GM21529 (cell line): ENCODE measurements at regions not wholly inside any gene's neighbourhood (a gene's known extent, or its start where the extent isn't known, plus 50 kb on each side); places are given as distances from the start of the nearest gene placed in this dataset.

Experiments
- ATAC-seq: cut with Tn5 transposase; IDR thresholded peaks from one replicate; pipeline ENCODE4 v1.9.1; 2021; ENCODE audit not compliant: unreplicated experiment

DNA sequence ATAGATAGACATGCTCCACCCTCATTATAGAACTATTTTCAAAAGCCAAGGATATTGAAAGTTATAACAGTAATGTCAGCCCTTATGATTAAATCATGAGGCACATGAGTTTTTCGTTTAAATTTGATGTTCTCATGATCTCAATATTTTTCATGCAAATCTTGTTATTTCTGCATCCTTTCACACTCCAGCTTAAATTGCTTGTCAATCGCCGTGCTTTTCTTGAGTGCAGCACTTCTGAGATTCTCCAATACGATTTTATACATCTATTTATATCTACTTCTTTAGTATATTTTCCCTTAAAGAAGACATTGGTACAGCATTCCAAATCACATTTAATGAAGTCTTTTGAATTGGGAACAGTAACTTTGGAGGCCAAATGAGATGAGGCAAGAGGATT is 171.2 kb upstream of the GBE1 start:
- no peak for ATAC-seq

DNA sequence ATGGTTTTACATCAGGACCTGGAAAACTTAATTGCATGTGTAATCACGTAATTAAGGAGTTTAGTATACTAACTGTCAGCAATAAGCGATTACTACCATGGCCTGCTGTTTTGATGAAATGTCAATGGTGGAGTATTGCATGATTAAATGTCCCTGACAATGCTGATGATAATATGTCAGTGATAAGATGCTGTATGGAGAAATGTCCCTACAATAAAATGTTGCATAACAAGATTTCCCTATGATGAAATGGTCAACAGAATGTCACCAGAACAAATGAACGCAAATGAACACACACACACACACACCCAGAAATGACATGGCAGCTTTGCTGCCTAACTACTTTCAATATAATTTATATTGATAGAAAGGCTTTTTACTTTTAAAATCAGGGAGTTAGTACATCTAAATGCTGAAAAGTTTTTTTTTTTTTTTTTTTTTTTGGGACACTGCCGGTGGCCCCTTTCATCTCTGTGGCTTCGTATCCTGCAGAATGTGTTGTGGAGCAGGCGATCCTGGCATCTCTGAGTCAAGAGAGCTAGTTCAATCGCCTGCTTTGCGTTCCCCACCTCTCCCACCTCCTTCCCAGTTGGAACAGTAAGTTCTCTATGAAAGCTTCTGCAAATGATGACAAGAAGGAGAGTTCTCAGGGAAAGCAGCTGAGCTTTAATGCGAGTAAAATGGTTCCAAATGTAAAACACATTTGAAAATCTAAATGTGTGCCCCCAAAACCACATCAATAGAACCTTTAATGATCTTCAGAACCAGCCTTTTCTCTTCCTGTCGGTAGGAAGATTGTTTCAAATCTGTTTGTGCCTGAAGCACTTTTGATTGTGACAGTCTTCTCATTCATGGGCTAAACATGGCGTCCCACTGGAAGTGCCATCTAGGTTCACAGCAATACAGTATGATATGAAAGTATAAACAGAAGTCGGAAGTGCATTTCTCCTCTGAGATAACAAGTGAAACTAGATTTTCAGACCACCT is 170.1 kb upstream of the GBE1 start:
- ATAC-seq: no peak

DNA sequence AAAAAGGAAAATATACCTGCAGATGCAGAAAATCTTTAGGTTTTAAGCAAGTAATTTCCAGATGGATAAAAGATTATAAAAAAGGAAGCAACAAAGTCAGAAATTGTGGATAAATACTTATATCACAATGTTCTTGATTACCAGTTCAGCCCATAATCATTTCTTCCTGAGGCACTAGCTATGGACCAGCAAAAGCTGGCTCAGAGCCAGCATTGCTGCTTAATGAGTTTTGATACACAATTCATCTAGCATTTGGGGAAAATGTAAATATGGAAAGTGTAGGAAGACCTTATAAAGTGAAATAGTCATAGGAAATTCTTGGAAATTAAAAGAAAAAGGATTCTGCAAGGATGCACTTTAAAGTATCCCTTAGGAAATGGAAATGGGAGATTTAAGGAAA is 168.3 kb upstream of the GBE1 start:
- ATAC-seq: no peak

DNA sequence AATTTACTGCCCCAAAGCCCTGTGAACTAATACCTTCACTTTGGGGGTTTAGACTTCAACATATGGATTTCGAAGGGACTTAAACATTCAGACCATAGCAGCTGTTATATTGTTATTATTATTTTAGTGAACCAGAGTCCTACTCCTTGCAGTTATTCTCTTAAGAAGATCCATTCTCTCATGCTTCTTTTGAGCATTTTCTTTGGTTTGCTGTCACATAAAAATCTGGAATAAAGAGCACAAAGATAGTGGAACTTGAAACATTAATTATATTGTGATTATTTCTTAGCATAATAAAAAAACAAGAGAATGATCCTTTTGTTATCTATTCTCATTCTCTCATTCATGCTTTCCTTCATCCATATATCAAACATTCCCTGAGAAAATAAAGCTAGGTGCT is 166.4 kb upstream of the GBE1 start:
- ATAC-seq: no peak

DNA sequence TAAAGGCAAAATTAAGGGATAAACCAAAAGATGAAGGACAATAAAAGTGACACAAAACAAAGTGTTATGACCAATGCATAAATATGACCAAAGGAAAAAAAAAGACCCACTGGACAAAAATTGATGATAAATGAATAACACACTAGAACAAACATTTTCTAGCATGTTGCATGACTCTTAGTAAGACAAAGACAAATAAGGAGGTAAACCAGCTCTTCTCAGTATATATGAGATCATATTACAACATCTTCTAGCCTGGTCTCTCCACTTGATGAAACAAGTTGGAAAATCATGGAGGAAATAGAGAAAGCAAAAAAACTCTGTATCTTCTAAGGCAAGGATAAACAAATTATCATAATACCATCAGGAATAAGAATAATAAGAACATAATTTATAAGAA is 163.9 kb upstream of the GBE1 start:
- no peak for ATAC-seq

DNA sequence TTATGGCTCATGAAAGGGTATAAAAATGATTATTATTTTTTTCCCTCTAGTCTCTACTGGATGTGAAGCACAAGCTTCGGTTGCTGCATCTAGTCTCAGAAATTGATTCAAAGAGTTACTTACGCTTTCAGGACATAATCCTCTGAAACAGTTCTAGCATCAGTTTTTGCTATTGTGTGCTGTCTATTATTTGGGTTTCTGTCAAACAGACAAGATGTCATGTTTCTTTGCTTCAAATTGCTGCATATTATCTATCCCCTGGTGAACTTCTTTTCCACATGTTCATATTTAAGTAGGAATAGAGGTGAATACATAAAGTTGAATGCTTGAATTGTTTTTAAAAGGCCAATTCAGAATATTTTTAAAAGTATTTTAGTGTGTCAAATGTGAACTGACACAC is 161.6 kb upstream of the GBE1 start:
- ATAC-seq: no peak

DNA sequence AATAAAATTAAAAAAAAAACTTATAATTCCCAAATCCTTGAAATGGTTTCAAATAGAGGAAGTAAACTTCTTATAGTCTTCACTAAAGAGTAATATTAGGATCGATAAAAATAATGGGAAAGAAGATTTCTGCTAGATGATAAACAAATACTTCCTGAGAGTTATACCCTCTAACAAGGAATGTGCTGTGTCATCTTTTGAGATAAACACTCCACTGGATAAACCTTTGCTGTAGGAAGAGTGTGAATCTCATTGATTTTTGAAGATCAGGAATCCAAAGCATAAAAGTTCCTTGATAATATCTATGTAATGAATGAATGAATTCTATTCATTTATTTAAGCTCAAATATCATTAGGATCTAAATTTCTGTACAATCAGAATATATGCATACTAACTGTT is 161.0 kb upstream of the GBE1 start:
- no peak for ATAC-seq

DNA sequence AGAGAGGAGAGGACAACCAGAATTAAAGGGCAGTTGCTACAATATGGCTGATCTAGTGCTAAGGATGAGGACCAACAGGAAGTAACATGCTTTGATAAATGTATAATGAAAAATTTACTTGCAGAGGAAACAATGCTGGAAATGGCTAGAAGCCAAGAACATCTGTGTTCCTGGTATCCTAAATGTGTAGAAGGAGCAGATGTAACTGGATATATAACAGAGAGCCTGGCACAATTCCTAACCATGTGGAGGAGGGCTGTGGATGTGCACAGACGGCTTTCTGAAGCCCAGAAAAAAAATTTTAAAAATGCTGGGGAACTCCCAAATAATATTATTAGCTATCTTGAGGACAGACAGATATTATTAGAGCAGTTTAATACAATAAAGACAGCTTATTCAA is 159.4 kb upstream of the GBE1 start:
- ATAC-seq: no peak

DNA sequence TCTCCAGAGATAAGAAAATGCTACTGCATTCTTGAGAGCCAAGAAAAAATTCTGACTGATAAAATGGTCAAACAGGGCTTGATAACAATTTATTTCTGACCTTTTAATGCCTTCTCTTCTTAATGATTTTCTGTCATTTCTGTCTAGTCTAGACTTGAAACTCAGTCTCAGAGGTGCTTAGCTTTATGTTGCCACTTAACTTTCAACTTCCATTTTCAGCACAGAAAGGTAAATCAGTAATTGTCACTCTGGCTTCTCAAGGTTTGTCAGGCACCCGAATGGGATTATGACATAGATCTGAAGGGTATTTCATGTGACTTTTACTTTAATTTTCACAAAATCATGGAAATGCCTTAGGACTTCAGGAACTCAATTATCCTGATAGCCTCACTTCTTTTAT is 155.4 kb upstream of the GBE1 start:
- ATAC-seq: peak; percentile 58

DNA sequence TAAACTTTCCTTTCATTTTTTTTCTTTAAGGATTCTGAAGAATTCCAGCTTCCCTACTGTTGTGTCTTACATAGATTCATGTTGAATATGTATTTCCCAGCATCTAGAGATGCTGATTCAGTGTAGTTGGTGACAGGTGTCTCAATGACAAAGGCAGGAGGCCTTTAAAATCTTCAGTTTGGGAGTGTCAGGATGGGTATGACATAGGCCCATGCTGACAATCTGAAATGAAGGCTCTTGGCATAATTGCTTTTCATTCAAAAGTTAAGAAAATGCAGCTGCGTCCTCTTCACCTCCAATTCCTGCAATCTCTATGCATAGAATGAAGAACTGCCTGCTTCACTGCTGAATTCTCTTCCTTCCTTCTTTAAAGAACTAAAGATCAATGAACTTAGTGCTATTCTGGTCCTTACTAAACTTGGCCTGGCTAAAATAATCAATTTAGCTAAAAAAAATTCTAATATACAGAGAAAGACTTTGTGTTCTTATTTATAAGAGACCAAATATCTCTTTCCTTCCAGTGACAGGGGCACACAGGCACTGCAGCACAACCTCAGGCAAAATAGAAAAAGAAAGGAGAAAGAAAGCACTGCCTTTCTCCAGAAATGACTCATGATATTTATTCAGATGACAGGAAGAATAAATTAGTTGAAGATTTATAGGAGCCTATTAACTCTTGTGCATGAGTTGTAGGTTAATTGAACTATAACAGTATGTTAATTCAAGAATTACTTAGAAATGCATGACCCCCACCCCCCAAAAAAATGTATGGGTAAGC is 152.6 kb upstream of the GBE1 start:
- no peak for ATAC-seq

DNA sequence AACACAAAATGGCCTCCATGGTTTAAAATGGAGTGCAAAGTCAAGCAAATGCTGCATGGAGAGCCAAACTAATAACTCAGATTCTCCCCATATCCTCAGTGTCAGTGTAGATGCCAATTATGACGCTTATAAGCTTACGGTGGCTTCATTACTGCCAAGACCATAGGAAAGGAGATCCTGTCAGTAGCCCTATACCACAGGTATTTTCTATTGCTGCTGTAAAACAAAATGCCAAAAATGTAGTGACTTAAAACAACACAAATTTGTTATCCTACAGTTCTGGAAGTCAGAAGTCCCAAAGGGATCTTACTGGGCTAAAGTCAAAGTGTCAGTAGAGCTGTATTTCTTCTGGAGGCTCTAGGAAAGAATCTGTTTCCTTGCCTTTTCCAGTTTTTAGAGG is 149.8 kb upstream of the GBE1 start:
- no peak for ATAC-seq

DNA sequence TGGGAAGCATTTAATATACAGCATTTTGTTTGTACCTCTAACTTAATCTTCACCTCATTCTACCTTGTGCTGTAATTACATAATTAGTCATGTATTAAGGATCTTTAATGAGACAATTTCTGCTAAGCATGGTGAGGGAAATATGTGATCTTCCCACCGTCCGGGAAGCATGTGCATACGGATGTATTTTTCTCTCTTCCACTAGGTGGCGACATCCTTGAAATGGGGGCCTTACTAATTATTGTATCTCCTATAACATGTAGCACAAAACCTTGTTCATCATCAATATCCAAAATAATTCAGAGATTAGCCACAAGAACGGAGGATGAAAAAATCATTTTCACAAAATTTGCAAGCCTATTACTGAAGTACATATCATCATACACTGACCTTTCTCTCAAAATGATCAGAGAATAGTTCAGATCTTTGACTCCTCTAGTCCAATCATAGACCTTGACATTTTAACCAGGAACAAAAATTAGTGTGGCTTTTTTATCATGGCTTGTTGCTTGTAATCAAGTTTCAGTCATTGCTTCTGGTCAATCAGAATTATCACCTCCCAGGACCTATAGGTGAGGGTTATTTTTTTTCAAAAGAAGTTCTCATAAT is 148.9 kb upstream of the GBE1 start:
- ATAC-seq: peak; percentile 79

DNA sequence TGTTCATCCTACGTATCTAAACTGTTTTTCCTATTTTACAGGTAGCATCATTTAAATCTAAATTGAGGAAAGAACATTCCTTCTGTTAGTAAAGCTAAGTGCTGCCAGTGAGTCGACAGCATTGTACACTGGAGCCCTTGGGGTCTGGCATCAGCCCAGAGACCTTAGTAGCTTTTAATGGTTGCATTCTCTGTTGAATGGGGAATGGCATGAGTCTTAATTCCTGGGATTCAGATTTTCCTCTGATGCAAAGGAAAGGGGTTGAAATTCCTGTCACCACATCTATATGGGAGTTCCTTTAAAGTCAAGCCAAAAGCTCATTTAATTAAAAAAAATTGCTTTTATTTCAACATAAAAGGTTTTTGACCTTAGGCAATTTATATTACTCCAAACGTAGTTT is 148.4 kb upstream of the GBE1 start:
- ATAC-seq: no peak

DNA sequence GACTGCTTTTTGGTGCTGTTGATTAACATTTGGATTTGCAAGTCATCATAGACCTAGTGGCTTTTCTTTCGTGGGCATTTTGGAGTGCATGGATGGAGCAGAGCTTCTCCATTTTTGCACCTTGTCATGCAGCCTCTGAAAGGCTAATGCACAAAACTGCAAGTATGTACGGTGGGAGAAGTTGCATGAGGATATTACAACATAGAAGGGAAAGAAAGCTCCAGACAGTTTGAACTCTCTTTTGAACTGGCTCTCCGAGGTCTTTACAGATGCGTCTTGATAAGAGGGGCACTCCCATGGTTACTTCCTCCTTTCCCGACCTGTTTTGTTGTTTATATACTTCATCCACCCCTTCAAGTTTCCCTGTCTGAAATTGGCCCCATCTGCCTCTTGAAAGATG is 147.1 kb upstream of the GBE1 start:
- ATAC-seq: no peak

DNA sequence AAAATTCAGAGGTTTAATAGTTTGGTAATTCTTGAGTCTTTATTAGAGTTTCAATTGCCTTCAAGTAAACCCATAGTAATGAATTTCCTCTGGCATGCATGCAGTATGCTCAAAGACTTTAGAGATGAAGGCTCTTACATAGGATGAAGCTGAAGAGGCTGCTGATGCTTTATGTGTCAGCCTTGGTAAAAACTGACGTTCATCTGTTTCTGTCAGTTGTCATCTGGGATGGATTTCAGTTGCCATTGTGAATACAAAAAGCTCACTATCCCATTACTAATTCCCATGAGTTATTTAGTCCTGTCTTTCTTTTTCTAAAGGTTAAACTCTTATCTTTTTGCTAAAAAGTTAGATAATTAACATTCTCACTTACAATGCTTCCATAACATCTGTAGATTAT is 136.9 kb upstream of the GBE1 start:
- ATAC-seq: no peak

DNA sequence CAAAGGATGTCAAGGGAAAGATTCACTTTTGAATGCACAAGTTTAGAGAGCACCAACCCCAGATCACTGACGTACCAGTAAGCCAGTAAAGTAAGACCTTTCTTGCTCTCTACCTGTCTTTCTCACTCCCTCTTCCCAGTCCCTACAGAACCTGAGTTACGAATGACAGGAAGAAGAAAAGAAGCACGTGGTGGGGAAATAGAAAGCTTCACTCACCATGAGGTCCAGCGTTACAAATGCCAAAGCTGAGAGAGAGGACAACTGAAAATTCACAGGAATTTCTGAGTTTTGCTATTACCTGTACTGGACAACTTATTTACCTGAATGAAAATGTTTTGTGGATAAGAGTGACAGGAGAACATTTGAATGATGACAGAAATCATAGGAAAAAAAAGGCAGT is 133.2 kb upstream of the GBE1 start:
- no peak for ATAC-seq

DNA sequence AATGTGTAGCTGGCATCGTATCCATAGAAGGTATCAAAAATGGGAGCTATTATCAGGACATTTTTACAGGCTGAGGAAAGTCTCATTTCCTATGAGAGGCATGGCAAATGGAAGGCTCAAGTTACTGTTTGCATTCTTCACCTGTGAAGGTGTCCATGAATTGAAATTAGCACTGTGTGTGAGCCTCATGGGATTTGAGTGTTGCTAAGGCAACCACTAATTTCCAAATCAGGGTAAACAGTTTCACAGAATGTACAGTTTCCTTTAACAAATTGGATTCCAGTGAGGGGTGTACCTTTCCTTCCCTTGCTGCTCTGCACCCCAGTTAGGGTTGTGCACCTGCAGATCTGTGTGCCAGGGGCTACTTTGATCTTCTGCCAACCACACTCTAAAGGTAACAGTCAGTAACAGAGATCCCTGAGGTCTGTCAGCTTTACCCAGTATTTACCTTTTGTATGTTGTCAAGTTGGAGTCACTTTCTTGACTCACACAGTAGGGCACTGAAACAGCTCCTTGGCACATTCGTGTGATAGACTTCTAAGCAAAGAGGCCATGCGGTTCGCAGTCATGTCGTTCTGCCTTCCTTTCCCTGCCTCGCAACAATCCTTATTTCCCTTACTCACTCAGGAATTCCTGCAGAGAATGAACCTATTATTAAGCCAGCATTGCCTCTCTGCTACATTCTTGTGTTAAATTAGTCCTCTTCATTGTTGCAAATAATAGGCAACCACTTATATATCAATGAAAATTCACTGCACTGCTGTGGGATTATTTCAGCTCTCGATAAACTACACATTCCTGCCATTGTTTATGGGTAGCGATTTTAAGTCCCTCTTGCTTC is 129.8 kb upstream of the GBE1 start:
- ATAC-seq: no peak

DNA sequence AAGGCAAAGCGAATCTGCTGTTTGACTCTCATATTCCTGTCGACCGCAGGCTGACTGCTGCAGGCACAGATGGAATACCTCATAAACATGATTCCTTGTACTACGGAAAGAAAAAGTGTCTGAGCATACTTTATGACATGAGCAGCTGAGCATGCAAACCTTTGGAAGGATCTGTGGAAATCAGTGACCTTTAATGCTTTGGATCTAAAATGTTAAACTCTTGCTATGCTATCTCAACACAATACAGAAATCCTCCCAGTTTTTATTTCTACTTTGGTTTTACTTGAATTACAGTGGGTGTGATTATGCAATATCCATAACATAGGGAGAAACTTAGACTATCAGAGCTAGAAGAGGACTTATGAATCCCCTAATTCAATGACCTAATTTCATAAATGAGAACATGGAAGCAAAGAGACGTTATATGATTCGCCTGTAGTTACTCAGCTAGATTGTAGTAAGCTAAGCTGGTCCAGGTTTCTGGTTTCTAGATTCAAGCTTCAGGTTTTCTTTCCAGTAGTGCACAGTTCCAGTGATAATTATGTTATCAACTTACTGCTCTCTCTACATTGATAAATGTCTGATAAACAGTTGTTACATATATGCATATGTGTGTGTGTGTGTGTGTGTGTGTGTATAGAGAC is 127.6 kb upstream of the GBE1 start:
- no peak for ATAC-seq

DNA sequence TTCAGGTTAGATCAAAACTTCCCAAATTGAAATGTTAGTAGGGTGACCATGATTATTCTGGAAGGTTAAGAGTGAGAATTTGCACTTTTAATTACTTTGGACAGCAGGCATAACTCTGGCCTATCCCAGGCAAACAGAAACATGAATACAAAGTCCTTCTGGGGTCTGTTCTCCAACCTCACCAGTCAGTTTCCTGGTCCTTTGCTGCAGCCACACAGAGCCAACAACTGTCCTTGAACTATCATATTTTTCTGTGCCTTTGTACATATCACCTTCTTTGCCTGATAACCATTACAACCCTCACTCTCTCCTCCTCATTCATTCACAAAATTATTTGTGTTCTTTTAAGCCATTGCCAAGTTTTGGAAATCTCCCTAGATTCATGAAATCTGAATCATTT is 126.0 kb upstream of the GBE1 start:
- ATAC-seq: no peak

DNA sequence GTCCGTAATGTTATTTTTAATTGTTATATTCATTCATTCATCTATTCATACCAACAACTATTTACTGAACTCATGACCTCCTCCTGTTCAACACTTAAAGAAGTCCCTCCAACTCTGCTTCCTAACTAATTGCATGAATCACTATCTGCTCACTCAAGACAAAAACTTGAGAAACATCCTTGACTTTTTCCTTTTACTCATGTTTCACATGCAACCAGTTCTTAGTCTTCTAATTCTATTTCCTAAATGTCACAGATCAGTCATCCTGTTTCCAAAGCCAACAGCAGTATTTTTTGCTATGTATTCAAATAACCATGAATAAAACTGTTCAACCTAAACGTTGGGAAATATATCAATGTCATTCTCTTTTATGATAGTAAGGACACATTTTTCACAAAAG is 124.6 kb upstream of the GBE1 start:
- no peak for ATAC-seq
